DMS 273 treated with DMSO at 0.1 percent for 48 hours (cell line): ENCODE measurements at regions not wholly inside any gene's neighbourhood (a gene's known extent, or its start where the extent isn't known, plus 50 kb on each side); places are given as distances from the start of the nearest gene placed in this dataset.
"Not testable (repeated sequence)": the region's sequence is repeated elsewhere in the genome, so short reads cannot be mapped to it uniquely, and the experiment has no call there.

ENCODE experiments used
- DNase-seq: peaks from one replicate; lab custom pipeline; 2025; lab: John Stamatoyannopoulos, UW

GRCh38 chr6:17012421-17013225, 89.2 kb upstream of the STMND1 start:
- DNase-seq = no peak

GRCh38 chr6:17011985-17012384, 89.9 kb upstream of the STMND1 start:
- DNase-seq = no peak

- no peak for DNase-seq
These were observed 94.1 kb upstream of the STMND1 start for GRCh38 chr6:17007749-17008148.

GRCh38 chr6:17006543-17006942, 95.3 kb upstream of the STMND1 start:
- no peak for DNase-seq

- no peak for DNase-seq
These were observed 97.6 kb upstream of the STMND1 start for GRCh38 chr6:17004269-17004668.

- DNase-seq = no peak
These were observed 99.7 kb upstream of the STMND1 start for GRCh38 chr6:17002123-17002522.

- no peak for DNase-seq
These were observed 100.7 kb upstream of the STMND1 start for GRCh38 chr6:17001188-17001587.

- no peak for DNase-seq
These were observed 102.1 kb upstream of the STMND1 start for GRCh38 chr6:16999491-17000436.

GRCh38 chr6:16998461-16998860, 103.4 kb upstream of the STMND1 start:
- DNase-seq = no peak

- no peak for DNase-seq
These were observed 106.2 kb upstream of the STMND1 start for GRCh38 chr6:16995511-16996250.

GRCh38 chr6:16993396-16993795, 108.5 kb upstream of the STMND1 start:
- DNase-seq = no peak

- no peak for DNase-seq
These were observed 109.7 kb upstream of the STMND1 start for GRCh38 chr6:16991981-16992629.

- DNase-seq = not testable (repeated sequence)
These were observed 111.9 kb upstream of the STMND1 start for GRCh38 chr6:16989976-16990375.

GRCh38 chr6:16989382-16989781, 112.5 kb upstream of the STMND1 start:
- no peak for DNase-seq

- no peak for DNase-seq
These were observed 113.9 kb upstream of the STMND1 start for GRCh38 chr6:16987996-16988395.

- no peak for DNase-seq
These were observed 116.2 kb upstream of the STMND1 start for GRCh38 chr6:16985513-16986284.

GRCh38 chr6:16982807-16983206, 119.0 kb upstream of the STMND1 start:
- DNase-seq = no peak

GRCh38 chr6:16979677-16980370, 122.0 kb upstream of the STMND1 start:
- no peak for DNase-seq

- DNase-seq = no peak
These were observed 123.2 kb upstream of the STMND1 start for GRCh38 chr6:16978686-16979085.
